GM19324 (cell line): ENCODE measurements at regions not wholly inside any gene's neighbourhood (a gene's known extent, or its start where the extent isn't known, plus 50 kb on each side); places are given as distances from the start of the nearest gene placed in this dataset.
"Not testable (repeated sequence)": the region's sequence is repeated elsewhere in the genome, so short reads cannot be mapped to it uniquely, and the experiment has no call there.

ENCODE experiments used
- ATAC-seq: cut with Tn5 transposase; IDR thresholded peaks from one replicate; pipeline ENCODE4 v1.9.1; 2021; ENCODE audit warnings: mild to moderate bottlenecking, moderate library complexity; ENCODE audit not compliant: unreplicated experiment, low FRiP score

DNA sequence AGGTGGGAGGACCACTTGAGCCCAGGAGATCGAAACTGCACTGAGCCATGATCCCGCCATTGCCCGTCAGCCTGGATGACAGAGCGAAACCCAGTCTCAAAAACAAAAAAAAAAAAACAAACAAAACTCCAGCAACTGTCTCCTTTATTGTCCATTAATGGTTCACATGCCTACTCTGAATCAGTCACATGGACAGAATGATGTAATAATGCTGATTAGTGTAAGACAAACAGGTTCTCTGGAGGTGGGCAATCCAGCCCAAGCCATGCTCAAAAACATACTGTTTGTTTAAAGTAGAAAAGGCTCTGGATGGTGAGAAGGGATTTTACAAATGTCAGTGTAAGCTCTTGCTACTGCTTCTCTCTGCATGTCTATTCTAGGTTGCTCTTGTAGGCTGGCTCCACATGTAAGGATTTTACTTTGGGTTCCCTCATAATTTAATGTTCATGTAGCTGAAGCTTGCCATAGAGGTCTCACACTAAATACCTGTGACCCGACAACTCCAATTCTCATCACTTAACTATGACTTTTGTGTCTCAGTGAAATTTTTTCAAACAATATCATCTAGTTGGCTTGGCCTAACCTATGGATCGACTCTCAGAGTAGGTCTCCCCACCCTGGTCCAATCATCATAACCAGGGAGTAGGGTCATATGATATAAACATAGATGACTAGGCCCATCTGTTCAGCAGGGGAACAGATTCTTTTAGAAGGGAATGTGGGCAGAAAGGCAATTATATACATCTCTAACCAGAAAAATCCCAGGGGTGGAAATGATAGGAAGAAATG is 83.9 kb upstream of the SLC39A10 start:
- ATAC-seq: no peak

DNA sequence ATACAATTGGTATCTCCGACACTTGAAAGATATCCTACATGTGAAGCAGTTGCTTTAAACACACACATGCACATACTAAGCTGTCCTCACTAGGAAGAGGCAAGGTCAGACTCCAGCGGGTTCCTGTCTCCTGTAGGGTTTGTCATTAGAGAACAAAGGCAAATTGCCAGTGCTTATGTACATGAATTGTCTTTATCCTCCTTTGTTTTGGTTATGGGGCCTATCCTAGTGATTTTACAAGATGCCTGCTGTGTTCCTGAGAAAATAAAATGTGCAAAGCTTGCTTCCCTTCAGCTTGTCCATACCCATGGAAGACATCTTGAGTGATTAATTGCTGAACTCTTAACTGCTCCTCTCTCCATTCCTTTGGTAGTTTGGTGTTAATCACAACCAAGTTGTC is 86.7 kb upstream of the SLC39A10 start:
- no peak for ATAC-seq

DNA sequence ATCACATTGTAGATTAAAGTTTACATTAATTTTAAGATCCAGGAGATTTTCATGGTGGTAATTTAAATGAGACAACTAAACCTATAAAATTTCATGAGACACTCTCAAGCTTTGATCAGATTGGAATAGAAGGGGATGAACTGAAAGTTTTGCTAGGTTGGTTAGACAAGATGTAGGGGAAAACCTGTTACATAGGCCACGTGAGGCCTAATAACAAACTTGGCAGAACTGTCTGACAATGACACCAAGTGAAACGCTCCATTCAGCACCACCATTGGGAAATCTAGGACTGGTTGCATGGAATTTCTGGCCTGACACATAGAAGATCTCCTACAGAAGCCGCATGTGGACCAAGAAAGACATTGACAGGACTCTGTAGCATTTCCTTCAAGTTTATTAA is 87.8 kb upstream of the SLC39A10 start:
- no peak for ATAC-seq

DNA sequence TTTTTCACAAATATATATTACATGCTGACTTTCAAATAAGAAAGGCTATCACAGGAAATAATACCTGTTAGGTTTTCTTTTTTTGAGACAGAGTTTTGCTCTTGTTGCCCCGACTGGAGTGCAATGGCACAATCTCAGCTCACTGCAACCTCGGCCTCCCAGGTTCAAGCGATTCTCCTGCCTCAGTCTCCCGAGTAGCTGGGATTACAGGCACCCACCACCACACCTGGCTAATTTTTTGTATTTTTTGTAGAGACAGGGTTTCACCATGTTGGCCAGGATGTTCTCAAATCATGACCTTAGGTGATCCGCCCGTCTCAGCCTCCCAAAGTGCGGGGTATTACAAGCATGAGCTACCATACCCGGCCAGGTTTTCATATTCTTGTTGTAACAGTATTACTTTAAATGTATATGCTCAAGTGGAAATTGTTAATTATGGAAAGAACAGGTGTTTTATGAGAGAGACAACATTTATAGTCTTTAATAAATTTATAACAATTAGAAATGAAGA is 92.3 kb upstream of the SLC39A10 start:
- ATAC-seq: not testable (repeated sequence)

DNA sequence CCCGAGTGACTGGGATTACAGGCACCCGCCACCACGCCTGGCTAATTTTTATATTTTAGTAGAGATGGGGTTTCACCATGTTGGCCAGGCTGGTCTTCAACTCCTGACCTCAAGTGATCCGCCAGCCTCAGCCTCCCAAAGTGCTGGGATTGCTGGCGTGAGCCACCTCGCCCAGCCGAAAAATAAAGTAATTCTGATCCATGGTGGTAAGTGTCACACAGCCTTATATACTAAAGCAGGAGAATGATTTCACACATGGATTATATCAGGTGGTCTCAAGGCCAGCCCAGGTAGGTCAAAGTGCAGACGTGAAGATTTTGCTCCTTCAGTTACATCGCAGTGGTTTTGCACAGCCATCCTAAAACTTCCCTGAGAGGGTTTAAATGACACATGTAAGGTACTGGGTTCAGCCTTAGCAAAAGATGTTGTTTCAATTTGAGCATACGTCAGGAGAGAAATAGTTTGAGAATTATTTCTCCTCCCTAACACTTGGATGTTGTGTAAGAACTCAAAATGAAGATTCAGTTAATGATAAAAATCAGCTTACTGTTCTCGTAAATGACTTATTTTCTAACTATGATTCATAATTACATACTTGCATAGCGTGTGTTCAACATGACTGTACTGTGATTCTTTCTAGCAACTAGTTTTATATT is 93.0 kb upstream of the SLC39A10 start:
- no peak for ATAC-seq

DNA sequence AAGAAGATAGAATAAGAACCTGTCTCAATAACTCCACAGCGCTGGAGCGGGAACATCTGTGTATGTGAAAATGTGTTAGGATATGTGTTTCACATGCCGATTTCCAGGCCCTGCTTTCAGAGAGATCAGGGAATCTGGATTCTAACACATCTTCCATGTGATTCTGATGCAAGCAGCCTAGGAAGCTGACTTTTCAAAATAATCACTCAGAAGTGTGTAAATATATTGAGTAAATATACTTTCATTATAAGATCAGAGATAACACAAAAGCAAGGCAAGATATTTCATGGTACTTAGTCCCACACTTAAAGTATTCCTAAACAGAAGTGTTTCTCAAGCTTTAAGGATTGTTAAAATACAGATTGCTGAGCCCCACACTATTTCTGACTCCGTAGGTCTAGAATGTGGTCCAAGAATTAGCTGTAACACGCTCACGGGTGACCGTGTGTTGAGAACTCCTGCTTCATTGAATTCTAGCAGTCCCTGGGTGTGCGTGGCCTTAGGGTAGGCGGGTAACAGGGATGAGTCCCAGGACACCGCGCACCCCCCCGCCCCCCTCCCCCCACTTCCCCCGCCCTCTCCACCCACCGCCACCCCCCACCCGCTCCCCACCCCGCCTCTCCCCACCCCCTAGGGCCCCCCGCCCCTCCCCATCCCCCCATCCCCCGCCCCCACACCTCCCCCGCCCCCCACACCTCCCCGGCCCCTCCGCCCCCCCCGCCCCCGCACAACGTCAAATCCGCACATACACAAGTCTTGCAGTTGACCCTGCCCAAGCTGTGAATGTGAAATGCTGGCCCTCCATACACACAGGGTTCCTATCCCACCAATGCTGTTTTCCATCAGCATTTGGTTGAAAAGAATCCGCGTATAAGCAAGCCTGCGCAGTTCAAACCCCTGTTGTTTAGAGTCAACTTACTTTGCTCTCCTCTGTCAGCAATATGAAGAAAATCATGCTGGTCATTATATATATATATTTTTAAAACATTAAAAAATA is 94.2 kb upstream of the SLC39A10 start:
- ATAC-seq: peak; percentile 5

DNA sequence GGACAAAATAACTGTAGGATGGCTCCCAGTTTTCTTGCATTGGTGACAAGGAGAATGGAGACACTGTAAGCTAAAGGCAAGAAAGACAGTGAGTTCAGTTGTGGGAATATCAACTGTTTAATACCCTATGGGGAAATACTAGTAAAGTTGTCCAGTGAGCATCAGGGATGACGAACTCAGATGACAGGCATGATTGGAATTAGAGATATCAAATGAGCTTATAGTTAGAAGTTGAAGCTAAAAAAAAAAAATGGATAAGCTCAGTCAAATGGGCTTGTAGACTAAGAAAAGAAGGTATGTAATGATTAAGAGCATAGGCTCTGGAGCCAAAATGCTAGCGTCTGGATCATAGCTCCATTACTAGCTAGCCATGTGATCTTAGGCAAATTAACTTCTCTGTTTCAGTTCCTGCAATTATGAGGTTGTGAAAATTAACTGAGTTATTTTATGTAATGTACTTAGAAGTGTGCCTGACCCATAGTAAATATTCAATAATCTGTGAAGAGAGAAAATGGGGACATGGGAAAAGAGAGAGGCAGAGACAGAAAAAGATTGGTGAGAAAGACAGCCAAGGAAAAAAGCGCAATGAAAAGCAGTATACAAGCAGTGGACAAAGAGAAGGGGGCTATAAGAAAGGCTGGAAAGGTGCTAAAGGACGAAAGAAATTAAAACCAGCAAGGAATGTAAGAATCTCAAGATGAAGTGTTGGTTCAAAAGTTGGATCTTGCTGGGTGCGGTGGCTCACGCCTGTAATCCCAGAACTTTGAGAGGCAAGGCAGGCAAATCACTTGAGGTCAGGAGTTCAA is 95.7 kb upstream of the SLC39A10 start:
- peak; percentile 53 for ATAC-seq

DNA sequence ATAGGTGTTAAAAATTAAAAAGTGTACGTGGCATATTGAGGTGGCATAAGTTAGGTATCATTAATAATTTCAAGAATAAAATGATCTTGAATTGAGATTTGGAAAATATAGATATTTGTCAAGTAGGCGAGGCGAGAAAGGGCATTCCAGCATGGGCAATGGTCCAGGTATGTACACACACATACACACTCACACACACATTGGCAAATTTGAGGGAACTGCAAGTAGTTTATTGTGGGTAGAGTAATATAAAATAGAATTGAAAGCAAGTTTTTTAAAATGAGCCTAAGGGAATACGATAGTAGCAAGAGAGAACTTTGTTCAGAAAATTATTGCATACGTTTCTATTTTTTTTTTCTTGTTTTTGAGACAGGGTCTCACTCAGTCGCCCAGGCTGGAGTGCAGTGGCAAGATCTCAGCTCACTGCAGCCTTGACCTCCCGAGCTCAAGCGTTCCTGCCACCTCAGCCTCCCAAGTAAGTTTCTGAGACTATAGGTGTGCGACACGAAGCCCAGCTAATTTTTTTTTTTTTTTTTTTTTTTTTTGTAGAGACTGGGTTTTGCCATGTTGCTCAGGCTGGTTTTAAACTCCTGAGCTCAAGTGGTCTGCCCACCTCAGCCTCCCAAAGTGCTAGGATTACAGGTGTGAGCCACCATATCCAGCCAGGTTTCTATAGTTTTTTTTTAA is 96.7 kb upstream of the SLC39A10 start:
- no peak for ATAC-seq

DNA sequence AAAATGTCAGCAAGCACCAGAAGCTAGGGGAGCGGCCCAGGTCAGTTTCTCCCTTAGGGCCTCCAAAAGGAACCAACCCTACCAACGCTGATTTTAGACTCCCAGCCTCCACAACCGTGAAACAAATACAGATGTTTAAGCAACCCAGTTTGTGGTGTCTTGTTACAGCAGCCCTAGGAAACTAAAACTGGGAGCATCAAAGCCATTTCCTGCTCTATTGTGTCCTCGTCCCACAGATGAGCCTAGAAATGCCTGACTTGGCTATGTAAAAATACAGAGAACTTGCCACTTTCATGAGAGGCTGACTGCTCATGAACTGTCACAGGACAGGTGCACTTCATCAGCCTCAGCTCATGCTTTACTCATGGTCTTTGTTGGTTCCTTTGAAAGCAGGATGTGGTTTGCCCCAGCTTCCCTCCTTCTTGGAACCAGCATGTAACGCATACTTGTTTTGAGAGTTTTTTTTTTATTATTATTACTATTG is 97.6 kb upstream of the SLC39A10 start:
- ATAC-seq: peak; percentile 80

DNA sequence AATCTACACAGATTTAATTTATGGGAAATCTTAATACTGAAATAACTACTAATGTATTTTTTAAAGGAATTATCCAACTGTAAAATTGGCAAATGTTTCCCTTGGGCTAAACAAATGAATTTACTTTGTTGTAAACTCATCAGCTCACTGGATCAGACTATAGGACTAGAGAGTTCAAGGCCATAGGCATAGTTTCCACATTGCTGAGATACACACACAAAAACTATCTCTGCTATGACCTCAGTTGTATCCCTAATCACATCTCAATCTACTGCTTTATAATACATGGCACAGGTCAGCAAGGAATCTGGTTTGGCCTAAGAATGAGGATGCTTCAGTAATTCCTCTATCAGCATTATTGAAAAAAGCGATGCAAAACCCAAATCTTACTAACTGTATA is 101.1 kb upstream of the SLC39A10 start:
- no peak for ATAC-seq

DNA sequence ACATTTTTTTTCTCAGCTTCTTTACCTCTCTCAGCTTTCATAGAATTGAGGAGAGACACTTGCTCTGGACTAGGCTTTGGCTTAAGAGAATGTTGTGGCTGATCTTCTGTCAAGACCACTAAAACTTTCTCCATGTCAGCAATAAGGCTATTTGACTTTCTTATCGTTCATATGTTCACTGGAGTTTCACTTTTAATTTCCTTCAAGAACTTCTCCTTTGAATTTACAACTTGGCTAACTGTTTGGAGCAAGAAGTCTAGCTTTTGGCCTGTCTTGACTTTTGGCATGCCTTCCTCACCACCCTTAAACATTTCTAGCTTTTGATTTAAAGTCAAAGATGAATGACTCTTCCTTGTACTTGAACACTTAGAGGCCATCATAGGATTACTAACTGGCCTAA is 104.4 kb upstream of the SLC39A10 start:
- no peak for ATAC-seq

DNA sequence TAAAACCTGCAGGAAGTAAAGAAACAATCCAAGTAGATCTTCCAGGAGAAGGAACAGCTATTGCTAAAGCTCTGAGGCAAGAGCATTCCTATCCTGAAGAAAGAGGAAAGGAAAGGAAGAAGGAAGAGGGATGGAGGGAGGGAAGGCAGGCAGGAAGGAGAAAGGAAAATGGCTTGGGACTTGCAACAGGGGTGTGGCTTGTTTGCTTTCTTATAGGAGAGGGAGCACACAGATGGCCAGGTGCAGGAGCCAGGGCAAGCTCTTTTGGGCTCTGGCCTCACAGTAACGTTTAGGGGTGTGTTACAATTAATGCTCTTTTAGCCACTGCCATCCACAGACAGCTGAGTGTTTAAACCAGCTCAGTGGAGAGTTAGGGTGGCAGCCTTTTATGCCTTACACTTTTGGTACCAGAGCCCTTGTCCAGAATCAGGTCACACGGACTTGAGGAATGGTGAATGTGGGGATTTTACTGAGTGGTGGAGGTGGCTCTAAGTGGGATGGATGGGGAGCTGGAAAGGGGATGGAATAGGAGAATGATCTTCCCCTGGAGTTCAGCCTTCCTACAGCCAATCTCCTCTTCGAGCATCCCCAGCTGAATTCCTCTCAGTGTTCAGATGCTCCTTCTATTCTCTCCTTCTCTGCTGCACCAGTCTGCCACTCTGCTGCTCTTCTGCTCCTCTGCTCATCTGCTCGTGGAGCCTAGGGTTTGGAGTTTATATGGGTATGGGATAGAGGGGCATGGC is 108.7 kb upstream of the SLC39A10 start:
- ATAC-seq: no peak

DNA sequence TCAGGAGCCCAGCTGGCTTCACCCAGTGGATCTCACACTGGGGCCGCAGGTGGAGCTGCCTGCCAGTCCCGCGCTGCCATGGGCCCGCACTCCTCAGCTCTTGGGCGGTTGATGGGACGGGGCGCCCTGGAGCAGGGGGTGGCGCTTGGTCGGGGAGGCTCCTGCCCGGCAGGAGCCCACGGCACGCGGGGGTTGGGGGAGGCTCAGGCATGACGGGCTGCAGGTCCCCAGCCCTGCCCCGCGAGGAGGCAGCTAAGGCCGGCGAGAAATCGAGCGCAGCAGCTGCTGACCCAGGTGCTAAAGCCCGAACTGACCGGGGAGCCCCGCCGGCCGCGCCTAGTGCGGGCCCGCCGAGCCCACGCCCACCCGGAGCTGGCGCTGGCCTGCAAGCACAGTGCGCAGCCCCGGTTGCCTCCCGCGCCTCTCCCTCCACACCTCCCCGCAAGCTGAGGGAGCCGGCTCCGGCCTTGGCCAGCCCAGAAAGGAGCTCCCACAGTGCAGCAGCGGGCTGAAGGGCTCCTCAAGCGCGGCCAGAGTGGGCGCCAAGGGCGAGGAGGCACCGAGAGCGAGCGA is 109.7 kb upstream of the SLC39A10 start:
- ATAC-seq: not testable (repeated sequence)

DNA sequence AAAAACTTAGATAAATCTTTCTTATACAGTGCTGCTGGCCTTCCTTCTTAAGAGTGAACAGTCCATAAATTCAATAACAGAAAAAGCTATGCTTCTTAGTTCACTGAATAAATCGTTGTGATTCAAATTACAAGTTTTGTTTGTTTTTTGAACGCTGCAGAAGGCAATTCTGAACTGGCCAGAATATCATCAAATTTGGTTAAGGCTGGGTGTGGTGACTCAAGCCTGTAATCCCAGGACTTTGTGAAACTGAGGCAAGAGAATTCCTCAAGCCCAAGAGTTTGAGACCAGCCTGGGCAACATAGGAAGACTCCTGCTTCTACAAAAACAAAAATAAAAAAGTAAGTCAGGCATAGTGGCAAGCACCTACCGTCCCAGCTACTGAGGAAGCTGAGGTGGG is 111.2 kb upstream of the SLC39A10 start:
- ATAC-seq: no peak

DNA sequence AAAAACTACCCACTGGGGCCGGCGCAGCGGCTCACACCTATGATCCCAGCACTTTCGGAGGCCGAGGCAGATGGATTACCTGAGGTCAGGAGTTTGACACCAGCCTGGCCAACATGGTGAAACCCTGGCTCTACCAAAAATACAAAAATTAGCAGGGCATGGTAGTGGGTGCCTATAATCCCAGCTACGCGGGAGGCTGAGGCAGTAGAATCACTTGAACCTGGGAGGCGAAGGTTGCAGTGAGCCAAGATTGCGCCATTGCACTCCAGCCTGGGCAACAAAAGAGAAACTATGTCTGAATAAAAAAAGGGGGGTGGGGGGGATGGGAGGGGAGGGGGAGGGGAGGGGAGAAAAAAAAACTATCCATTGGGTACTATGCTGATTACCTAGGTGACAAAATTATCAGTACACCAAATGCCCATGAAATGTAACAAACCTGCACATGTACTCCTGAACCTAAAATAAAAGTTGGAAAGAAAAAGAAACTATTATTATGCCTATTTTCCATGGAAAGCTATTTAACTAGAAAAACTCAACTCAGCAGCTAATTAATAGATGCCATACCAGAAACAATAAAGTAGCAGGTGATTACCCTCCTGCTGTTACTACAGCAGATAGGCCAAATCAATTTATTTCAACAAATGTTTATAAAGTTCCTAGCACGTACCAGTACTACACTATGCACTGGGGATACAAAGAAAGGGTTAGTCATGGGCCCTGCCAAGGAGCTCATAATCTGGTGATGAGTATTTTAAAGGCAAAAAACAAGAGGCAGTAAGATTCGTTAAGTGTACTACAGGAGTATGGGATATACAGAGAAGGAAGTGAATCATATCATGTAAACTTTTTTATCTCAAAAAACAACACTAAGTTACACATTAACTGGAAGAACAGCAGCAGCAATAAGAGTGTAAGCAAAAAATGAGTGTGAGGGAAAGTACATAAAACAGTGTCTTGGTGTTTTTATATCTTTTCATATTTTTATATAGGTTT is 112.8 kb upstream of the SLC39A10 start:
- peak; percentile 85 for ATAC-seq

DNA sequence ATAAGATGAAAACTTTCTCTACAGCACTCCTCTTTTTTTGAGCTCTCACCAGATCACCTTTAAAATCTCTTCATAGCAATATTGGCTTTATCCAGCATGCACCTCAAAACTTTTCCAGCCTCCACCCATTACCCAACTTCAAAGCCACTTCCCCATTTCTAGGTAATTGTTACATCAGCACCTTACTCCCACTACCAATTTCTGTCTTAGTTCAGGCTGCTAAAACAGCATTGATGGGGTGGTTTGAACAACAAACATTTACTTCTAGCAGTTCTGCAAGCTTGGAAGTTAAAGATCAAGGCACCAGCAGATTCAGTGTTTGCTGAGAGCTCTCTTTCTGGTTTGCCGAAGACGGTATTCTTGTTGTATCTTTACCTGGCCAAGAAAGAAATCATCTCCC is 114.0 kb upstream of the SLC39A10 start:
- no peak for ATAC-seq

DNA sequence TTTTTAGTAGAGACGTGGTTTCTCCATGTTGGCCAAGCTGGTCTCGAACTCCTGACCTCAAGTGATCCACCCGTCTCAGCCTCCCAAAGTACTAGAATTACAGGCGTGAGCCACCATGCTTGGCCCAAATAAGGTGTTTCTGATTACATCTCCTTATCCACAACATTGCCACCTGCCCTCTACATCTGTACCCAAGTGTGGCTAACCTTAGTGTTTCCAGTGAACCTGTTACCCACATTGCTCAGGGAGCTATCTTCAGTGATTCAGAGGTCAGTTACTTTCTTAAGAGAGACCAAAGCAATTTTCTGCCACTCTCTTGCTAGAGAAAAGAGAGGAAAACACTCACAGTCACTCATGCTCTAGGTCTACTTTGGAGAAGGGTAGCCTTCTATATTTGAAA is 115.0 kb upstream of the SLC39A10 start:
- ATAC-seq: no peak
